Fibroblast of lung (primary cell): ENCODE measurements at regions not wholly inside any gene's neighbourhood (a gene's known extent, or its start where the extent isn't known, plus 50 kb on each side); places are given as distances from the start of the nearest gene placed in this dataset.

Source experiments
- DNase-seq, 2 donors: peaks; one replicate each; pipeline versions ENCODE4 v3.0.0 to v3.0.0-alpha.2; 2010; ENCODE audit warnings: low read depth in 2 of 2
- H2AFZ ChIP-seq: 2 replicates; pipeline ENCODE4 v1.5.1; 2012; ENCODE audit warnings: low read length, control low read depth, inconsistent platforms
- H3K27ac ChIP-seq: 2 replicates; pipeline ENCODE4 v1.5.1; 2011; ENCODE audit warnings: low read length, control low read depth; ENCODE audit not compliant: insufficient read depth
- H3K27me3 ChIP-seq: 2 replicates; pipeline ENCODE4 v1.5.1; 2011; ENCODE audit warnings: mild to moderate bottlenecking, low read length; ENCODE audit not compliant: control insufficient read depth, insufficient read depth
- H3K36me3 ChIP-seq: 2 replicates; pipeline ENCODE4 v1.5.1; 2011; ENCODE audit warnings: low read length; ENCODE audit not compliant: control insufficient read depth, insufficient read depth
- H3K4me1 ChIP-seq: 2 replicates; pipeline ENCODE4 v1.5.1; 2011; ENCODE audit warnings: low read length; ENCODE audit not compliant: control insufficient read depth, insufficient read depth; ENCODE audit errors: extremely low read depth
- H3K4me2 ChIP-seq: 2 replicates; pipeline ENCODE4 v1.5.1; 2011; ENCODE audit warnings: low read length, control low read depth; ENCODE audit not compliant: insufficient read depth; ENCODE audit errors: extremely low read depth
- H3K4me3 ChIP-seq, 4 experiments: fragments of 200-600 bp in 1 of 4; sonication (generic) in 1 of 4; replicated peaks in 1 of 4; 2 replicates each; pipeline ENCODE4 v1.5.1; 2011 to 2016; ENCODE audit warnings: low read length in 4 of 4, low read depth in 3 of 4, mild to moderate bottlenecking in 3 of 4, control low read depth in 2 of 4, inconsistent platforms in 1 of 4, mixed read lengths in 1 of 4; ENCODE audit not compliant: insufficient read depth in 1 of 4; ENCODE audit errors: control extremely low read depth in 1 of 4
- H3K79me2 ChIP-seq: 2 replicates; pipeline ENCODE4 v1.5.1; 2012; ENCODE audit warnings: mild to moderate bottlenecking, low read length, inconsistent platforms; ENCODE audit not compliant: control insufficient read depth, insufficient read depth
- H3K9ac ChIP-seq: 2 replicates; pipeline ENCODE4 v1.5.1; 2011; ENCODE audit warnings: mild to moderate bottlenecking, low read length, control low read depth; ENCODE audit not compliant: insufficient read depth
- H3K9me3 ChIP-seq: 2 replicates; pipeline ENCODE4 v1.5.1; 2012; ENCODE audit warnings: low read depth, low read length; ENCODE audit not compliant: control insufficient read depth, insufficient read depth
- H4K20me1 ChIP-seq: 2 replicates; pipeline ENCODE4 v1.5.1; 2011; ENCODE audit warnings: low read length; ENCODE audit not compliant: control insufficient read depth, insufficient read depth; ENCODE audit errors: extremely low read depth
- EZH2 ChIP-seq: IDR thresholded peaks from 2 replicates; pipeline ENCODE4 v1.5.1; 2012; ENCODE audit warnings: low read length, control low read depth, mild to moderate bottlenecking; ENCODE audit errors: missing control alignments
- TF ChIP-seq, protein P1 (sequence below), 2 donors: IDR thresholded peaks in 1 of 2; conservative IDR thresholded peaks in 1 of 2; 1 replicate in 1 of 2; 2 replicates in 1 of 2; pipeline ENCODE4 v1.5.1; 2011 to 2012; ENCODE audit warnings: low read length in 2 of 2, control low read depth in 1 of 2, inconsistent platforms in 1 of 2, low read depth in 1 of 2, mild to moderate bottlenecking in 1 of 2

DNA sequence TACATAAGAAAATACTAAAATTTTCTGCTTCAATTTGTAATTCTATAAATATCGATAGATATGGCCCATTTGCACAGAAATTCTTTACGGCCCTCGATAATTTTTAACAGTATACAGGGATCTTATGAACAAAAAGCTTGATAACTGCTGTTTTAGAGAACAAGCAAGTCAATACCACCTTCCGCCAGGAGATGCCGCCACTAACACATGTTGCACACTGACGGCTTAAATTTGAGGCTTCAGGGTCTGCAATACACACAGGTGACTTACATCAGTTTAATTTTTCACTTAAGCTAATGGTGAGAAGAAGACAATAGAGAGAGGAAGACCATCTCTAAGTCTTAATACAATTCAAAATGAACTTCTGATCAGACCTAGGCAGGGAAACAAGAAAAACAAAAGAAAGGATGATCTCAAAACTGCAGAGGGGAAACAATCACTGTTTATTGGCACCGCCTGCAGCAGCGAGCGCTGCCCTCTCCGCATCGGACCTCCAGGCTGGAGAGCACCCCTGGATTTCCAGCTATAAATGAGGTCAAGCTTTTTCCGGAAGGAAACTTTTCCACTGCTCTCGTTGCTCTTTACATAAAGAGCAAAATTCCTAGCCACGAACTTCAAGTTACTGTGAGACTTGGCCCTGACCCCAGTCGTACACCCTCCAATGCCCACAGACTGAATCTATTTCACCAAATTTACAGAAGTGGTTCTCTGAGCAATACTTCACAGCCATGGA is 53.9 kb downstream of the OTOR start:
- no peak for TF ChIP-seq EZH2
- TF ChIP-seq, protein P1, sequence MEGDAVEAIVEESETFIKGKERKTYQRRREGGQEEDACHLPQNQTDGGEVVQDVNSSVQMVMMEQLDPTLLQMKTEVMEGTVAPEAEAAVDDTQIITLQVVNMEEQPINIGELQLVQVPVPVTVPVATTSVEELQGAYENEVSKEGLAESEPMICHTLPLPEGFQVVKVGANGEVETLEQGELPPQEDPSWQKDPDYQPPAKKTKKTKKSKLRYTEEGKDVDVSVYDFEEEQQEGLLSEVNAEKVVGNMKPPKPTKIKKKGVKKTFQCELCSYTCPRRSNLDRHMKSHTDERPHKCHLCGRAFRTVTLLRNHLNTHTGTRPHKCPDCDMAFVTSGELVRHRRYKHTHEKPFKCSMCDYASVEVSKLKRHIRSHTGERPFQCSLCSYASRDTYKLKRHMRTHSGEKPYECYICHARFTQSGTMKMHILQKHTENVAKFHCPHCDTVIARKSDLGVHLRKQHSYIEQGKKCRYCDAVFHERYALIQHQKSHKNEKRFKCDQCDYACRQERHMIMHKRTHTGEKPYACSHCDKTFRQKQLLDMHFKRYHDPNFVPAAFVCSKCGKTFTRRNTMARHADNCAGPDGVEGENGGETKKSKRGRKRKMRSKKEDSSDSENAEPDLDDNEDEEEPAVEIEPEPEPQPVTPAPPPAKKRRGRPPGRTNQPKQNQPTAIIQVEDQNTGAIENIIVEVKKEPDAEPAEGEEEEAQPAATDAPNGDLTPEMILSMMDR (conservative IDR thresholded peaks at IDR 0.05 in 1 of 2, IDR thresholded peaks at IDR 0.05 in 1 of 2; ENCODE audit: low read depth in 1 of 2, low read length in 2 of 2) = peak; percentile 93 to 97
- Histone ChIP-seq H3K4me1 (no peaks in the 10 kb centered on the region), H3K27me3 (peaks cover 4% of the 10 kb centered on the region), H3K27ac (no peak overlapping the region), H4K20me1 (no peaks in the 10 kb centered on the region), H2AFZ (no peak overlapping the region), H3K9ac (no peak overlapping the region), H3K9me3 (no peaks in the 10 kb centered on the region), H3K4me2 (no peak overlapping the region), H3K79me2 (no peaks in the 10 kb centered on the region), H3K36me3 (no peaks in the 10 kb centered on the region), H3K4me3 (no peak overlapping the region)
- DNase-seq = peak; percentile 38 to 58

DNA sequence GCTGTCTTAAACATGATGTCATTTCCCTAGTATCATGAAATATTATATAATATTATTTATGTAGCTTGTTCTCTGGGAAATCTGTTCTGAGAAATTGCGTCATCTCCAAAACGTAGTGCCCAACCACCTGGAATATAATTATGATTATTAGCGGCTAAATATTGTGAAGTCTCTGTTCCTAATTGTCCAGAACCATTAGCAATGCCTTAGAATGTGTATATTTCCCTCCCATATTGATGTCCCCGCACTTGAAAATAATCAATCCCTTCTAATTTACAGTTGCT is 54.4 kb downstream of the OTOR start:
- peaks cover 4% of the 10 kb centered on the region for H3K27me3 ChIP-seq
- H3K36me3 ChIP-seq = no peaks in the 10 kb centered on the region
- H3K4me3 ChIP-seq = no peak overlapping the region
- no peak overlapping the region for H3K9ac ChIP-seq
- TF ChIP-seq, protein P1 (conservative IDR thresholded peaks at IDR 0.05 in 1 of 2, IDR thresholded peaks at IDR 0.05 in 1 of 2; ENCODE audit: low read depth in 1 of 2, low read length in 2 of 2) = no peak
- TF ChIP-seq EZH2 = no peak
- H2AFZ ChIP-seq = no peak overlapping the region
- H3K27ac ChIP-seq = no peak overlapping the region
- H3K4me2 ChIP-seq = no peak overlapping the region
- H4K20me1 ChIP-seq = no peaks in the 10 kb centered on the region
- H3K79me2 ChIP-seq = no peaks in the 10 kb centered on the region
- H3K4me1 ChIP-seq = no peaks in the 10 kb centered on the region
- no peak for DNase-seq
- H3K9me3 ChIP-seq = no peaks in the 10 kb centered on the region

DNA sequence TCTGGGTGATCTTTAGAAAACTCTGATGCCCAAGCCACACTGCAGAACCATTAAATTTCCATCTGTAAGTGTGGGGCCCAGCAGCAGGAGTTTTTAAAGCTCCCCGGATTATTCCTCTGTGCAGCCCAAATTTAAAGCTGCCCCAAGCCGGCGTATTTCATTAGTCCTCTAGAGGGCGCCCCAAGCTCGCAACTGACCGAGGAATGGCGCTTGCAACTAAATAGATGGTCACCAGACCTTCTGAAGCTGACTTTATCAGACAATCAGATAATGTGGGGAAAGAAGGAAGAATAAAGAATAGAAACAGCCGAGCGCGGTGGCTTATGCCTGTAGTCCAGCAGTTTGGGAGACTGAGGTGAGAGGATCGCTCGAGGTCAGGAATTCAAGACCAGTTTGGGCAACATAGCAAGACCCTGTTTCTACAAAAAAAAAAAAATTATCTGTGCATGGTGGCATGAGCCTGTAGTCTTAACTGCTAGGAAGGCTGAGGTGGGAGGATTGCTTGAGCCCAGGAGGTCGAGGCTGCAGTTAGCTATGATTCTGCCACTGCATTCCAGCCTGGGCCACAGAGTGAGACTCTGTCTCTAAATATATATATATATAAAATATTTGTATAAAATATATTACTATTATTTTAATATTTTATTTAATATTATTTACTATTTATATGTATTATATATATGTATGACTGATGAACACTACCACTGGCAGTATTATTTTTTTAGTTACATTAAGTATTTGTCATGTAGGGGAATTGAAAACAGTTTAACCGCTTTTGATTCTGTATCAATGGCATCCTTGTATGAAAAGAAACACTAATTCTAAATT is 56.0 kb downstream of the OTOR start:
- H3K27me3 ChIP-seq = peaks cover 4% of the 10 kb centered on the region
- H4K20me1 ChIP-seq = no peaks in the 10 kb centered on the region
- H3K4me3 ChIP-seq = no peak overlapping the region
- no peaks in the 10 kb centered on the region for H3K9me3 ChIP-seq
- H3K9ac ChIP-seq = no peak overlapping the region
- DNase-seq = peak; percentile 33 to 46
- H3K4me1 ChIP-seq = no peaks in the 10 kb centered on the region
- no peak for TF ChIP-seq EZH2
- TF ChIP-seq, protein P1 (conservative IDR thresholded peaks at IDR 0.05 in 1 of 2, IDR thresholded peaks at IDR 0.05 in 1 of 2; ENCODE audit: low read depth in 1 of 2, low read length in 2 of 2) = peak; percentile 83 to 91
- no peak overlapping the region for H3K4me2 ChIP-seq
- H3K27ac ChIP-seq = no peak overlapping the region
- H3K36me3 ChIP-seq = no peaks in the 10 kb centered on the region
- no peak overlapping the region for H2AFZ ChIP-seq
- H3K79me2 ChIP-seq = no peaks in the 10 kb centered on the region
